Superior temporal gyrus (tissue), 1 donor: ENCODE measurements at regions not wholly inside any gene's neighbourhood (a gene's known extent, or its start where the extent isn't known, plus 50 kb on each side); places are given as distances from the start of the nearest gene placed in this dataset.
"Not testable (repeated sequence)": the region's sequence is repeated elsewhere in the genome, so short reads cannot be mapped to it uniquely, and the experiment has no call there.

ENCODE experiments used
- DNase-seq: peaks from one replicate; pipeline ENCODE4 v3.0.0-alpha.2; 2016; ENCODE audit errors: extremely low spot score

DNA sequence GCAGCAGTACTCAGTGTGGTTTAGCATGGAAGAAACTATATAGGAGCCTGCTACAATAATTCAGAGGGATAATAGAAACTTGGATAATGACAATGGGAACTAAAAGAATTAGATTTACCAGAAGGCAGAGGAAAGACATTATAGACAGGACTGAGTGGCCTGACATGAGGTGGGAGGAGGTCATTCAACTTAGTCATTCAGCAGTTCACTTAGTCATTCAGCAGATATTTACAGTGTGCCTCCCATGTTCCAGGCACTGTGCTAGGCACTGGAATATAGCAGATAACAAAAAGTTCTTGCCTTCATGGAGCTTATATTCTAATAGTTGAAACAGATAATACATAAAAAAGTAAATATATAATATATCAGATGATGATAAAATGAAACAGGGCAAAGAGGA, 110.9 kb upstream of the IKBKE start:
- DNase-seq, result not testable (repeated sequence)

DNA sequence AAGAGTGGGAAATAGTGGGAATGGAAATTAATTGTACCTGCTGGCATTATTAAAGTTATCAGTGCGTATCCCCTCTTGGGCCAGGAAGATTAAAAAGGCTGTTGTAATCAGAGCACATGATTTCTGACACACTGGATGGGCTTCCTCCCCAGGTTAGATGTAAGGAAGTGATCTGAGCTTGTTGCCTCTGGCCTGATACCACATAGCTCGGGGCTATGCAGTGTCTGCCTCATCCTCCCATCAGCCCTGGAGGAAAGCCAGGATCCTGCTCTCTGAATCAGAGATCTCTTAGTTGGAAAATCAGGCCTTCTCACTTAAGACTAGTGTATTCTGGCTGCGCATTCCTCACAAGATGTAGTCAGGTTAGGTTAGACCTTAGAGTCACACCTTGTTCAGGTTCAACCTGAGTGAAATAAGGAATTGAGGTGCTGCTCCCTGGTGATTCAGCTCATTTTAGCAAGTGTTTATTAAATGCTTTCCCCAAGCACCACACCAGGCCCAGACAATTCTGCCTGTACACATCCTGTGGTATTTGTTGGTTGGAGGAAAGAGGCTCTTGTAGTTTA, 108.2 kb upstream of the IKBKE start:
- not testable (repeated sequence) for DNase-seq

DNA sequence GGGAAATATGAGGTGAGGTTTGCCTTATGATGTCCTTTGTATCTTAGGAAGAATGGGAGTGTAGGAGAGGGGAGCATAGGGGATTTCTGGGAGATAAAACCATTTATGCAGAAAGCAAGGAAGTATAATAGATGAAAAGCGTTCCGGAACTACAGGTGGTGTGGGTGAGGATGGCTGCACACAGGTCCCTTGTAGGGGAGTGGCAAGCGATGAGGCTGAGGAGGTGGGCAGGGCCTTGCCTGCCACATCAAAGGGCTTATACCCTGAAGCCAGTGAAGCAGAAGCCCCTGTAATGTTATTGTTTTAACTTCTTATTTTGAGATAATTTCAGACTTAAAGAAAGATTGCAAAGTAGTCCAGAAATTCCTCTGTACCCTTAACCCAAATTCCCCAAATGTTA, 107.3 kb upstream of the IKBKE start:
- DNase-seq, result not testable (repeated sequence)

DNA sequence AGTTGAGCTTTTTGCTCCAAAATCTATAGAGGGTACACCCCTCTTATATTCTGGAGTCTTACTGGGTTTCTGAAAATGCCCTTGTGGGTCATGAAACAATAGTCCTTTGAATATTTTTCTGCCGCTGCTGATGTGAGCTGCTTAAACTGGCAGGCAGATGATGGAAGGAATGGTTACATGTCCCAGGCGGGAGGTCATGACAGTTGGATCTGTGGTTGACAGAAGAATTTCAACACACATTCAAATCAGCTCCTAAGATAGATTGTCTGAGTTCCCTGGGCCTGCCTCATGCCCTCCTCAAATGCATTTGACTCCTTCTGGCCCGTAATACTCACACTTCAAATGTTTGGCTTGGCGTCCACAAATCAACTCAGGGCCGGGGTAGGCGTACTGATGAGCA, 105.0 kb upstream of the IKBKE start:
- DNase-seq, result peak; percentile 67

DNA sequence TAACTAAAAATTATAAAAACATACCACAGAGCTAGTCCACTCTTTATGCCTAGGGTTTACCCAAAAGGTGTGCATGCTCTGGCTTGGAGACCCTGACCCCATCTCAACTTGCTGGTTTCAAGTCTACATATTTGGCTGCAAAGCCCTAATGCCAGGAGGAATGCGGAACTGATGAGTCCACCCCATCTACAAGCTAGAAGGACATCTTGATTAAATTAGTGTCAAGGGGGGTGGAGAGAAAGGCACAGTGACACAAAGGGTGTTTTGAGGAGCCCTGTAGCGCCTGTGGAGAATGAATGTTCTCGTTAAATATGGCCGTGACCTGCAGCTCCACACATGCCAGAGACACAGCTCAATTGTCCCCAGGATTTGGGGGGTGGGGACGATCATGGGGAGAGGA, 104.1 kb upstream of the IKBKE start:
- peak; percentile 9 for DNase-seq

DNA sequence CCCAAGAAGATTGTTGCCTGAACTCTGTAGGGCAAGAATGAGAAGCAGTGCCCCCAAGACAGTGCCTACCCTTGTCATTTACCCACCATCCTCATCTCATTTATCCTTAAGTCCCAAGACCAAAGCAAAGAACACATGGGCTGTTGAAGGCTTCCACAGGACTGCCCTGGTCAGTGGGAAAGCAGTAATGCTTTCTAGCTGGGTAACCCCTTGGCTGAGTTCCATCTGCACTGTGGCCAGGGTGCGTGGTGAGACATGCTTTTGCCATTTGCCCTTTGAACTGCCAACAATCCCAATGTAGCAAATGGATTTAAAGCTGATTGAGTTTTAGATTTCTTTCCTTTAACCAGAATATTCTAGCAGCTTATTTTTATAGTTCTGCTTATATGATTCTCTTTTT, 103.5 kb upstream of the IKBKE start:
- not testable (repeated sequence) for DNase-seq

DNA sequence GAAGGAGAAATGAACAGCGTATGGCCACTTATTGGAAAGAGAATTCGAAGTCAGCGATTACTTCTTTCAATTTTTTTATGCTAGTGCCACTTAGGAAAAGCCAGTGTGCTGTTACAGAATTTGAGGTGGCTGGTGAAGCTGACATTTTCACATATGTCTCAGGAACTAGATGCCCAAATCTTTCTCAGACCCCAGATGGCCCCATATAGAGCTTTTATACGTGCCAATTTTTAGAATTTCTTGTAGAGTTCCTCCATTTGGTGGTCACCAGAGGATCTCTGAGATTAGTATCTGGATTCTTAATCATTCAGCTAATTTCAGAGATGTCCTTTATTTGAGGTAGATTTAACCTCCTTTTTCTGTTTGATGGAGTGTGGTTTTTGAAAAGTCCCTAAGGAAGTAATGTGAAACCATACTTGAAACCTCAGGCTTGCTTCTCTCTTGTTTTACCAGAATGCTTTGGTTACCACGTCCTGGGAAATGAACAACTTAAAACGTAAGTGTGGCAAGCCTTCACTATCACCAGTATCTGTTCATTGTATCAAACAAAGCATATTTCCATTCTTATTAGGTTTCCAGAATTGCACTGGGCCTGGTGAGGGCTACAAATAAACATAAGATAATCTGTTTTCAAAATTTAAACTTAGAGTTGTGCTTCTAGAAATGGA, 102.2 kb upstream of the IKBKE start:
- DNase-seq, result not testable (repeated sequence)

DNA sequence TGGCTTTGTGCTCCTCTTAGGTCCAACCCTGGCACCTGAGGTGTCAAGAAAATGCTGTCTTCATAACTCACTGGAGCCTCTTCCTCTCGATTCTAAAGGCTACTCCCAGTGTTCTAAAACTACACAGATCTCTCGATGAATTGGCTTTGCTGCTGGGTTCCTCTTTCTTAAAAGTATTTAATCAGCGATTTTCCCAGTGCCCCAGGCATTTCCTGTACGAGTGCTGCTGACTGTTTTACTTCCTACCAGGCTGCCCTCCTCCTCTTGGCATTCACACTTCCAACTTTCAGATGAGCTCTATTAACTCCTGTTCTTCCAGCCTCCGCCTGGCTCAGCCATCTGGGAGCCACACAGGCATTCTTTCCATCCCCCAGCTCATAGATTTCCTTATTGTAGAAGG, 95.6 kb upstream of the IKBKE start:
- not testable (repeated sequence) for DNase-seq

DNA sequence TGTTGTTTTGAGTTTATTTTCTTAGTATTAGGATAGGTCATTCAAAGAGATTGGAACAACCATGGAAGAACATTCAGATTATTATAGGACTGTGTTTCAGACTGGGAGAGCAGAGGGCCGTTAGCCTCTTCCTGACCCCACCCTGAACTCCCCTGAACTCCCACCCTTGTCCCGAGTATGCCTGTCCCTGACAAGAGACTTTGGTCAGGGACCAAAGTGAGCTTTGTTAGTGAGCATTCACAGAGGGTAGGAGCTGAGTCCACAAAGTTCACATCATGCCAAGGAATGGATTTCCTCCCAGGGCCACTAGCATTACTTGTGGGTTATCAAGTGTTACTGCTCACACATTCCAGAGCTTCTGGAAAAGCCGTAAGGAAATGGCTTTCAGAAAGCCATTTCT, 94.7 kb upstream of the IKBKE start:
- not testable (repeated sequence) for DNase-seq

DNA sequence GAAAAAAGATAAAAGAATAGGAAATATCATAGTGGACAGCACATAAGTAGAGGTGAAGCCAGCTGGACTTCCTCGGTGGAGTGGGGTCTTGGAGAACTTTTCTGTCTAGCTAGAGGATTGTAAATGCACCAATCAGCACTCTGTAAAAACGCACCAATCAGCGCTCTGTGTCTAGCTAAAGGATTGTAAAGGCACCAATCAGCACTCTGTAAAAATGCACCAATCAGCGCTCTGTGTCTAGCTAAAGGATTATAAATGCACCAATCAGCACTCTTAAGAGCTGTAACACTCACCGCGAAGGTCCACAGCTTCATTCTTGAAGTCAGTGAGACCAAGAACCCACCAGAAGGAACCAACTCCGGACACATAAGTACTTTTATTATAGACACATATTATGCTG, 91.8 kb upstream of the IKBKE start:
- DNase-seq, result not testable (repeated sequence)

DNA sequence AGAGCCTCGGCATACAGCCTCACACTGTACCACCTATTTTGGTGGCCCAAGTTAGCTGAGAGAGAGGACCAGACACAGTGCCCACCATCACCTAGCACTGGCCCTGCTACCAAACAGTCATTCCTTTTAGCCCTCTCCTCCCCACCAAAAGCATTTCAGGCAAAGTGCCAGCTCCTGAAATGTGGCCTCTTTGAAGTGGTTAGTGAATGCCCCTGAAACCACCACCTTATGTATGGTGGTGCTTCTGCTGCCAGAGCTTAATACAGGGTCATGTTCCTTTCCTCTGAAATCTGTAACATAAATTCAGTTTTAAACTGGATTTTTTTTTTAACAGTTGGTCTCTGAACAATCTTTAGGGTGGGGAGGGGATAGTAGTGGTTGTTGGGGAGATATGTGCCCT, 91.0 kb upstream of the IKBKE start:
- not testable (repeated sequence) for DNase-seq

DNA sequence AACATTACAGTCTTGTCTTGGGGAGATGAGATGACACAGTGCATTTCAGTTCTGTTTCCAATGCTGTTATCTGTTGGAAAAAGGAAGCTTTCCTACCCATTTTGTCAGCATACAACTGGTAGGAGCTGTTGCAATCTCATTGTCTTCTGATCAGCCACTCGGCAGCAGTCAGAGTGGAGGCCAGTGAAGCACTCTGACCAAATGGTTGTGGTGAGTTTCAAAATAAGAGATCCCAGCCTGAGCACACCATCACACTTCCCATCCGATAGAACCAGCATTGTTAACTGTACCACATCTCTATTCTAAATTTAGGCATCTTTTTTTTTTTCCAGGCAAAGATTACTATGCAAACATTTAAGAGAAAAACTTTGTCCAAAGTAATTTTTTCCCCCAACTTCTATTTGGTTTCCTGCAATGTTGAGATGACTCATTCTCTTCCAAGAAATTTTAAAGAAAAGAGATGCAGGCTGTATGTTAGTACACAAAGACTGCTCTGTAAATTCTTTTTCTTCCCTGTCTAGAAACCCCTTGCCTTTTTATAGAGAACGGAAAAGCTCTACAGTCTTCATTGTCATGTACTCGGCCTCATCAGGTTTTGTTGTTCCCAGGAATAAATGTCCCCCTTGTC, 90.0 kb upstream of the IKBKE start:
- peak; percentile 7 for DNase-seq

DNA sequence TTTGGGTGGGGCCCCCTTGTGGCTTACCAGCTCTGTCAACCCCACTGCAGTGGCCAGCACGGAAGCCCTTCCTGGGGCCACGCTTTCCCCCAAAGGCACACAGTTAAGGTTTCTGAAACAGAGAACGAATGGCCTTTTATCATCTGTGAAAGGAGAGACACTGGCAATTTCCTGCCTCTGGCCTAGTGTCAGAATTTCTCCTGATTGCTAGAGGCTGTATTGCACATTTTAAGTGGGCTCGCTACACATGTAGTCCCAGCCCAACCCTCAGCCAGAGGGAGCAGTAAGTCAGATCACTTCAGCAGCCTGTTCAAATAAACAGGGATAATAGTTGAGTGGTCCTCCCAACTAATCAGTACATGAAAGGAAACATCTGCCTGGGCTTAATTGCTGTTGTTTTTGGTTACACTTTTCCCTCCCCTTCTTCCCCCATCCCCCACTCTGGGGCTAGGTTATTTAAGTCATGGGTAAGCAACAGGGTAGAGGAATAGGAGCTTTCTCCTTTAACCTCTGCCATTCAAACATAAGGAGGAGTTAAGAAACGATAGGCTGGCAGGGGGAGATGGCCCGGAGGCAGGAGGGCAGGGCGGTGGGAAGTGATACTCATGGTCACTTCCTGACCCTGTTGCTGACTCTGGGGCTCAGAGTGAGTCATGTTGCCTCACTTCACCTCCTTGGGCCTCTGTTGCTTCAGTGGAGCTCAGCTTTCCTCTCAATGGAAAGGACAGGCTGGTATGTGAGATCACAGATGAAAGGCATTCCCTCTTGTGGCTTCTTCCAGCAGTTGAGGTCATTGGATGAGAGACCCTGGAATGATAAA, 89.3 kb upstream of the IKBKE start:
- peak; percentile 8 for DNase-seq

DNA sequence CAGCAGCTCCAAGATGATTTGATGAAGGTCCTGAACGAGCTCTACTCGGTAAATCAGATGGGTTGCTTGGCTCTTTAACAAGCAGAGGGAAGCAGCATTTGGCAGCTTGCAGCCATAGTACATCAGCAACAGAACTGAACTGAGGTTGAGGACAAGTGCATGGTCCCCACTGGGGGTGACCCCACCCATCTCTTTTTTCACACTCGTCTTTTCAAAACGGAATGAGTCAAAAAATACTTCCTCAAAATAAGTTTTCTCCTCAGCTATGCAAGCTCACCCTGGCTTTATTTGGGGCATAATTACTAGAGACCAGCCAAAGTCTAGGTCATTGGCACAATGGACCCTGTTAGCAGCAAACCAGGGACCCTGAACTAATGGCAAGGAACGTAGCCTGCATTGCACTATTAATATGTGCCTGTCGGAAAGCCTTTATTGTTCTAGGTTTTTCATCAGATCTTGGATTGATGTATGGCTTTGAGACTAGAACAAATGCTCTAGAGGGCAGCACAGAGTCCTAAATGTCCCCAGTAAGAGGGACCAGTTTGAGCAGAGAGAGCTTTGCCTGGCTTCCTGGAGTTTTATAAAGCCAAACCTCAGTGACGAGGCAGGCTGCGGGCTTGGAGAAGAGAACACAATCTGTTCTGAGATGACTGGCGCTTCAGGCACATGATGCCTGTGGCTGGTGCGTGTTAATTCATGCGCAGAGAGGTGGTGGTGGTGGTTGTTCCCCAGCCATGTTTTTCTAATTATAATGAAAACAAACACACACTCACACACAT, 86.1 kb upstream of the IKBKE start:
- DNase-seq, result peak; percentile 56

DNA sequence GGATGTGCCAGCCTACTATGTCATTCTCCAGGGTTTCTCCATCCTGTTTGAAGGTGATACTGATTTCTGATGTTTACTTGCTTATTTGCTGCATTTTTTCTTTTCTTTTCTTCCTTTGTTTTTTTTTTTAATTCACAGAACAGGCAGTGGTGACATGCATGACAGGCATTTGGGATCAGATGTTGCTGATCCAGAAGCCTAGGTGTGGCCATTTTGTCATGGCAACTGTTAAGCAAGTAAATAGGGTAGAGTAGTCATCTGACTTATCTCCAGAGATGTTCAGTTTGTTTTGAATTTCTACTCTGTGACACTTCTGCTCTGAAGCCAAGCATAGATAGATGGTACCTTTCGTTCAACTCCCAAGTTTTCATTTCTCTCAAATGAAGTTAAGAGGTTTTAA, 85.4 kb upstream of the IKBKE start:
- DNase-seq, result not testable (repeated sequence)

DNA sequence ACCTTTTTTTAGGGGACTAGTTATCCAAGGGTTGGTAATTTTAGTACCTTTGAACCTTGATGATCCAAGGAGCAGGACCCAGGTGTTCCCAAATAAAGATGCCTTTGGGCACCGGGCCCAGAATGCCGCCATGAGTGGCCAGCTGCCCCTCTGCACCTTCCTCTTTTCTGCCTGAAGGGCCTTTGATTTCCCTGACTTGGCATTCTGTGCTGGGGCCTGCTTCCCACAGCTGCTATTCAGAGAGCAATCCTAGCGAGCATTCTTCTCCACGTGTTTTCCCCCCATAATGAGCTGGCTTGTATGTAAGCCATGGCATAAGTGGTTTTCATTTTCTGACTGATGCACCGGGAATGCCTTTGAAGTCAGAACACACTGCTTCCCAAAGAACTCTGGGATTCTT, 82.6 kb upstream of the IKBKE start:
- not testable (repeated sequence) for DNase-seq

DNA sequence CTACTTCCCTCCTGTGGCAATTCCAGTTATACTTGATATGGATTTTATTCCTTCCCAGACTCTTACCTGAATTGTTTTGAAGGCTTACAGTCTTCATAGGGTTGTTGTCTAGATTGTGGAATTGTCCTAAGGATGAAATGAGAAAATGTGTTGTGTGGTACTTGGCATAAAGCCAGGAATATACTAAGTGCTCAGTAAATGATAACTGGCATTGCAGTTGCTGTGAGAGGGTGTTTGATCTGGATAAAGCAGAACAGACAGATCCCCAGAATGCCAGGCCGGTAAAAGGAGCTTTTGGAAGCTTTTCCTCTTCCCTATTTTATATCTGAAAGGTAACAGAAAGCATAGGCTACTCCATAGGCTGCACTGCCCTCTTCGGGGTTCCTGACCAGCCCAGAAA, 78.4 kb upstream of the IKBKE start:
- not testable (repeated sequence) for DNase-seq

DNA sequence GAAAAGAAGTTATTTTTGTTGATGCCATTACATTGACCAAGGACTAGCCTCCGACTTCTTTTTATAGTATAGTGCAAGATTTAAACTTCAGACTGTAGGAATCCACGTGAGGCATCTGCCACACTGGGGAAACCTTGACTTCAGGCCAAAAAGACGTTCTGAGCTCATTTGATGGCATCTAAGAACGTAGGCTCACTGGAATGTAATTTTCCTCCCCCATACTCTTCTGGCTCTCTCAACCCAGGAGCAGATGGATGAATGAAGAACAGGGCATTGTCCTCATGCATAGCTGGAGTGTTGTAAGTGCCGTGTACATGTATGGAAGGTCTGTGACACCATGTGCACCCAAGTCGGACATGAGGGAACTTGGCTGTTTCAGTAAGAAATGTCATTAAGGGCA, 72.8 kb upstream of the IKBKE start:
- not testable (repeated sequence) for DNase-seq

DNA sequence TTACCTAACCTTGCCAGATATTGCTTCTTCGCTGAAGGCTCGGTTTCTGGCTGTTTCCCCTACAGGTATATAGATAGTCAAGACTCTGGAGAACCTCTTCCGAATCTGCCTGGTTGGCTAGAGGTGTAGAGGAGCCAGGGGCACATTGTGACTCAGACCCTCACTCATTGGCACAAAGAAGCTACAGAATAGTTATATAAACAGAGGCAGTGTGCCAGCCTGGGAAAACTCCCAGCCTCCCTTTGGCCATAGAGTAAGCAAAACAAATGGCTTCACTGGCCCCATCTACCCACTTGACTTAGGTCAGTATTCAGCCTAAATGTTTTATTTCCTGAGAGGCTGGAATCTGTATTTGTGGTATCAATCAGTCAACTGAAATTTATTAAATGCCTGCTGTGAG, 72.0 kb upstream of the IKBKE start:
- DNase-seq, result not testable (repeated sequence)

DNA sequence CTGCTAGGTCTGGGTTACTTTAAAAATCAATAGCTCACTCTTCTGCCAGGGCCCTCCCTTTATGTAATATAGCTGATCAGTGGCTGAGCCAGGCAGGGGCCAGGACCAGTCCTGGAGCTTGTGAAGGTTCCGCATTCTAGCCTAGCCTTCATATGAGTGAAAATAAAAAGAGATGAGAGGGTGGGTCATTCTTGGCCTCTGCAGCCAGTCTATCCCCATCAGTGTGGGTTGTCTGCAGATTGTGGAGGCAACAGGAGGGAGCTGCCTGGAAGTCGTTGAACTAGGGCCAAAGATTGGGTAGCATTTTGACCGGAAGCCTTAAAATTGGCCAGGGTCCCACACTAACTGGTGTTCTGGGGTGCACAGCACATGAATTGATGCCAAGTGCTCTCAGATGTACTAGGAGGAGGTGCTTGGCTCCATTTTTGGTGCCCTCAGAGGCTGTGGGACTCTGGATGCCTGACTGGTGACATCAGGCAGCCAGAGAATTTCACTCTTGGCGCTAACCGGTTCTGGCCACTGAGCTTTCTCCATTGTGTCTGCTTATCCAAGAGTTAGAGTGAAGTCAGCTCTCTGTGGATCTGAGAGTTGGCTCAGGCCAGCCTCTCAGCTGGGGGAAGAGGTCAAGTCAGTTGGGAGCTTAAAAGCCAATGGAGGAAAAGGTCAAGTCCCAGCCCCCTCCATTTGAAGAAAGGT, 66.5 kb upstream of the IKBKE start:
- DNase-seq, result not testable (repeated sequence)
